GM23338 (cell line): ENCODE measurements at regions not wholly inside any gene's neighbourhood (a gene's known extent, or its start where the extent isn't known, plus 50 kb on each side); places are given as distances from the start of the nearest gene placed in this dataset.
"Not testable (repeated sequence)": the region's sequence is repeated elsewhere in the genome, so short reads cannot be mapped to it uniquely, and the experiment has no call there.

ENCODE experiments used
- ATAC-seq: fragments of 200-7000 bp; cut with Tn5 transposase; 3 replicates; pipeline ENCODE4 v1.9.1; 2020
- DNase-seq: peaks from one replicate; pipeline ENCODE4 v3.0.0-alpha.2; 2015; ENCODE audit warnings: low spot score
- H2AFZ ChIP-seq: fragments of 200-600 bp; sonication (generic); 2 replicates; pipeline ENCODE4 v1.8.0; 2016; ENCODE audit warnings: antibody characterized with exemption, mild to moderate bottlenecking, moderate library complexity
- H3F3A ChIP-seq: fragments of 200-600 bp; sonication (generic); replicated peaks from 2 replicates; pipeline ENCODE4 v1.8.0; 2017; ENCODE audit warnings: antibody characterized with exemption, mixed run types, low read depth
- H3K27ac ChIP-seq: fragments of 200-600 bp; sonication (generic); 2 replicates; pipeline ENCODE4 v1.6.1; 2016; ENCODE audit warnings: low read depth
- H3K27me3 ChIP-seq: fragments of 200-600 bp; sonication (generic); 2 replicates; pipeline ENCODE4 v1.8.0; 2016; ENCODE audit warnings: mild to moderate bottlenecking, mixed run types, moderate library complexity; ENCODE audit not compliant: insufficient read depth
- H3K36me3 ChIP-seq: fragments of 200-600 bp; sonication (generic); 2 replicates; pipeline ENCODE4 v1.8.0; 2016; ENCODE audit warnings: mild to moderate bottlenecking; ENCODE audit not compliant: insufficient read depth
- H3K4me1 ChIP-seq: fragments of 200-600 bp; sonication (generic); 2 replicates; pipeline ENCODE4 v1.8.0; 2016; ENCODE audit warnings: mild to moderate bottlenecking, moderate library complexity; ENCODE audit not compliant: insufficient read depth
- H3K4me2 ChIP-seq: fragments of 200-600 bp; sonication (generic); 2 replicates; pipeline ENCODE4 v1.7.1; 2017; ENCODE audit warnings: mixed run types
- H3K4me3 ChIP-seq: fragments of 200-600 bp; sonication (generic); 2 replicates; pipeline ENCODE4 v1.6.1; 2016; ENCODE audit warnings: mixed run types
- H3K79me2 ChIP-seq: fragments of 200-600 bp; sonication (generic); replicated peaks from 2 replicates; pipeline ENCODE4 v1.8.0; 2017; ENCODE audit warnings: mild to moderate bottlenecking; ENCODE audit not compliant: insufficient read depth
- H3K9me2 ChIP-seq: fragments of 200-600 bp; sonication (generic); 2 replicates; pipeline ENCODE4 v1.8.0; 2017; ENCODE audit not compliant: insufficient read depth
- H4K20me1 ChIP-seq: fragments of 200-600 bp; sonication (generic); replicated peaks from 2 replicates; pipeline ENCODE4 v1.8.0; 2017; ENCODE audit warnings: mild to moderate bottlenecking; ENCODE audit not compliant: insufficient read depth
- H3K27ac Mint-ChIP-seq: 2 replicates; pipeline ENCODE4 v1.8.0; 2020; ENCODE audit warnings: inconsistent platforms, mild to moderate bottlenecking, moderate library complexity, mixed read lengths
- H3K27me3 Mint-ChIP-seq: 3 replicates; pipeline ENCODE4 v1.8.0; 2022; ENCODE audit warnings: low read depth, mild to moderate bottlenecking, moderate library complexity, mixed read lengths, inconsistent platforms; ENCODE audit not compliant: insufficient read depth, poor library complexity
- H3K36me3 Mint-ChIP-seq: 3 replicates; pipeline ENCODE4 v1.8.0; 2021; ENCODE audit warnings: low read depth, mild to moderate bottlenecking, inconsistent platforms, moderate library complexity, mixed read lengths
- H3K4me1 Mint-ChIP-seq: 3 replicates; pipeline ENCODE4 v1.8.0; 2020; ENCODE audit warnings: mild to moderate bottlenecking, inconsistent platforms, mixed read lengths
- H3K4me3 Mint-ChIP-seq: 3 replicates; pipeline ENCODE4 v1.8.0; 2021; ENCODE audit warnings: moderate library complexity, mild to moderate bottlenecking, inconsistent platforms, mixed read lengths
- H3K9me3 Mint-ChIP-seq: 3 replicates; pipeline ENCODE4 v1.8.0; 2020; ENCODE audit warnings: moderate library complexity, mild to moderate bottlenecking, inconsistent platforms, mixed read lengths
- CREB1 ChIP-seq: fragments of 250-450 bp; sonication (Bioruptor Pico); IDR thresholded peaks from 2 replicates; pipeline ENCODE4 v1.5.0; 2020; ENCODE audit warnings: low read depth, mild to moderate bottlenecking, moderate library complexity
- CTCF ChIP-seq, 2 experiments: fragments of 200-600 bp in 1 of 2; sonication (generic) in 1 of 2; conservative IDR thresholded peaks; 2 replicates each; pipeline versions ENCODE4 v1.5.1 to v1.6.1; 2016 to 2017; ENCODE audit warnings: antibody characterized with exemption in 2 of 2, low read depth in 2 of 2, mild to moderate bottlenecking in 2 of 2, moderate library complexity in 1 of 2
- EZH2 ChIP-seq: fragments of 200-600 bp; sonication (generic); IDR thresholded peaks from one replicate; pipeline ENCODE4 v1.8.0; 2017; ENCODE audit warnings: antibody characterized with exemption, mild to moderate bottlenecking, low read depth; ENCODE audit not compliant: unreplicated experiment
- JUNB ChIP-seq: IDR thresholded peaks from one replicate; pipeline ENCODE4 v1.6.1; 2016; ENCODE audit warnings: antibody characterized with exemption; ENCODE audit not compliant: unreplicated experiment
- NANOG ChIP-seq: IDR thresholded peaks from 2 replicates; pipeline ENCODE4 v1.6.1; 2016; ENCODE audit warnings: antibody characterized with exemption, borderline replicate concordance
- POLR2AphosphoS5 ChIP-seq: IDR thresholded peaks from 2 replicates; pipeline ENCODE4 v1.6.1; 2016; ENCODE audit warnings: antibody characterized with exemption, low read depth
- REST ChIP-seq: IDR thresholded peaks from one replicate; pipeline ENCODE4 v1.6.1; 2018; ENCODE audit warnings: antibody characterized with exemption; ENCODE audit not compliant: unreplicated experiment
- STAT1 ChIP-seq: IDR thresholded peaks from one replicate; pipeline ENCODE4 v1.6.1; 2016; ENCODE audit warnings: antibody characterized with exemption; ENCODE audit not compliant: unreplicated experiment
- ZNF114 ChIP-seq: fragments of 250-450 bp; sonication (Bioruptor Pico); IDR thresholded peaks from 2 replicates; pipeline ENCODE4 v1.5.0; 2020; ENCODE audit warnings: mild to moderate bottlenecking, moderate library complexity
- ZNF331 ChIP-seq: fragments of 250-450 bp; sonication (Bioruptor Pico); IDR thresholded peaks from 2 replicates; pipeline ENCODE4 v1.5.0; 2020; ENCODE audit warnings: low read depth, mild to moderate bottlenecking, moderate library complexity
- ZNF462 ChIP-seq: fragments of 250-450 bp; sonication (Bioruptor Pico); IDR thresholded peaks from 2 replicates; pipeline ENCODE4 v1.5.0; 2020; ENCODE audit warnings: mild to moderate bottlenecking, moderate library complexity

- H3K27ac ChIP-seq, H3K36me3 ChIP-seq, DNase-seq, H3K9me3 Mint-ChIP-seq, H4K20me1 ChIP-seq, H3K4me1 Mint-ChIP-seq, H3K79me2 ChIP-seq, H3K4me1 ChIP-seq, H3K9me2 ChIP-seq, H3K4me3 Mint-ChIP-seq, H3K4me3 ChIP-seq, H3K27me3 Mint-ChIP-seq, H3K27me3 ChIP-seq, H3K36me3 Mint-ChIP-seq, ATAC-seq, H3K4me2 ChIP-seq, H2AFZ ChIP-seq, H3K27ac Mint-ChIP-seq, H3F3A ChIP-seq: not testable (repeated sequence)
These were observed 122.3 kb downstream of the HS3ST3B1 start for GRCh38 chr17:14423156-14423555.

- H3K4me2 ChIP-seq: no peak overlapping the region
- H3K36me3 ChIP-seq: no peaks in the 10 kb centered on the region
- H3K27ac ChIP-seq: no peak overlapping the region
- no peak overlapping the region for H3K27ac Mint-ChIP-seq
- H3K9me3 Mint-ChIP-seq: peaks cover 6% of the 10 kb centered on the region
- H3K27me3 ChIP-seq: no peaks in the 10 kb centered on the region
- no peaks in the 10 kb centered on the region for H3K4me1 ChIP-seq
- H3F3A ChIP-seq: no peaks in the 10 kb centered on the region
- DNase-seq (no peak), ATAC-seq (no peak)
- H3K4me3 Mint-ChIP-seq: no peak overlapping the region
- H4K20me1 ChIP-seq: no peaks in the 10 kb centered on the region
- H3K4me3 ChIP-seq: no peak overlapping the region
- H3K27me3 Mint-ChIP-seq: no peaks in the 10 kb centered on the region
- H3K79me2 ChIP-seq: no peaks in the 10 kb centered on the region
- peaks cover 3% of the 10 kb centered on the region; the same call in 1 of the 3 replicates for H3K36me3 Mint-ChIP-seq
- no peaks in the 10 kb centered on the region for H3K9me2 ChIP-seq
- H3K4me1 Mint-ChIP-seq: no peaks in the 10 kb centered on the region
- no peak overlapping the region for H2AFZ ChIP-seq
- TF ChIP-seq JUNB (no peak), CREB1 (CRISPR knock-in tag) (no peak), ZNF331 (CRISPR knock-in tag) (no peak), ZNF462 (CRISPR knock-in tag) (no peak), ZNF114 (CRISPR knock-in tag) (no peak), NANOG (no peak), REST (no peak), POLR2AphosphoS5 (no peak), CTCF (conservative IDR thresholded peaks at IDR 0.05; ENCODE audit: low read depth in 2 of 2) (no peak), EZH2 (no peak), STAT1 (no peak)
These were observed 116.5 kb downstream of the HS3ST3B1 start for GRCh38 chr17:14417336-14417735.
